Erythroblast (primary cell): ENCODE measurements at regions not wholly inside any gene's neighbourhood (a gene's known extent, or its start where the extent isn't known, plus 50 kb on each side); places are given as distances from the start of the nearest gene placed in this dataset.
A peak's percentile ranks its signal among the peaks of the same experiment; 100 is the strongest.

Experiments used
- DNase-seq, 2 experiments: peaks; one replicate each; lab custom pipeline; 2025; lab: John Stamatoyannopoulos, UW
- GATA1 ChIP-seq: IDR thresholded peaks from 2 replicates; pipeline ENCODE4 v1.6.1; 2011; ENCODE audit warnings: low read depth, mild to moderate bottlenecking, control low read depth, low read length, moderate library complexity
- POLR2A ChIP-seq: IDR thresholded peaks from 2 replicates; pipeline ENCODE4 v1.6.1; 2011; ENCODE audit warnings: mild to moderate bottlenecking, low read length

DNA sequence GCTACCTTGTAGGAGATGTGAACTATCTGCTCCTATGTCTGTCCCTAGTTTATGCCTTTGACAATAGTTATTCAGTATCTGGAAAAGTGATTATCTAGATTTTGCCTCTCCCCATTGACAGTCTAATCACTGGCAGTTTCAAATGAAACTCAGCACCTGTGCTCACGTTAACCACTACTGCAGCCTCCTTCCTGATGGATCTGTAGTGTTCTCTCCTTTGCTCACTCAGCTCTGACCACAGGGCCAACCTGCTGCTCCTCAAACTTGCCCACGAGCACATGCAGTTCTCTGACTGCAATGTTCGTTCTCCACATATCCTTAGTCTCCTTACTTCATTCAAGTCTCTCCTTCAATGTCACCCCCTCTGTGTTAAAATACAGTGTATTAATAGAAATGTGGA lies 230.1 kb downstream of the NHLRC3 start:
- no peak for DNase-seq
- no peak for TF ChIP-seq POLR2A
- TF ChIP-seq GATA1, result no peak

- no peak for TF ChIP-seq GATA1
- no peak for TF ChIP-seq POLR2A
Observed at GRCh38 chr13:39269004-39269403, 230.7 kb downstream of the NHLRC3 start.

GRCh38 chr13:39269411-39269810 lies 231.2 kb downstream of the NHLRC3 start:
- DNase-seq, result no peak
- no peak for TF ChIP-seq POLR2A
- no peak for TF ChIP-seq GATA1

More at GRCh38 chr13:39269004-39269403, 230.7 kb downstream of the NHLRC3 start:
- DNase-seq, result no peak

DNA sequence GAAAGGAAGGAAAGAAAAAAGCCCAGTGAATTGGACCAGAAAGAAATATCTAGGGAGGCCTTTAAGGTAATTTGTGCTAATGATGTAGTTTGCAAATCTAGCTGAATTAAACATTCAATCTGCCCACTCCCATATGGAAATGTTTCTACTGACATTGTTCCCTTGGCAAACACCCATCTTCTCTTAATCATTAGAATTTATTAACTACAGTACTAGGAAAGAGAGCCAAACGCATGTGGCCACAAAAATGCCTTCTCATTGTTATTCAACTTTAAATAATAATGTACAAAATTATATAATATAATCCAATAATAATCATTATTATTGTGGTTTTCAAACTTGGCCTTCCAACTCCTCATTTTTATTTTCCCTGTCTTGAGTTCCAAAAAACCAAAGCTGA lies 234.7 kb downstream of the NHLRC3 start:
- no peak for DNase-seq

GRCh38 chr13:39273953-39274738 lies 235.9 kb downstream of the NHLRC3 start:
- TF ChIP-seq GATA1, result no peak
- no peak for TF ChIP-seq POLR2A
- DNase-seq, result peak; percentile 25 to 28

More for the DNA sequence above, 234.7 kb downstream of the NHLRC3 start:
- TF ChIP-seq GATA1 (no peak), POLR2A (no peak)

DNA sequence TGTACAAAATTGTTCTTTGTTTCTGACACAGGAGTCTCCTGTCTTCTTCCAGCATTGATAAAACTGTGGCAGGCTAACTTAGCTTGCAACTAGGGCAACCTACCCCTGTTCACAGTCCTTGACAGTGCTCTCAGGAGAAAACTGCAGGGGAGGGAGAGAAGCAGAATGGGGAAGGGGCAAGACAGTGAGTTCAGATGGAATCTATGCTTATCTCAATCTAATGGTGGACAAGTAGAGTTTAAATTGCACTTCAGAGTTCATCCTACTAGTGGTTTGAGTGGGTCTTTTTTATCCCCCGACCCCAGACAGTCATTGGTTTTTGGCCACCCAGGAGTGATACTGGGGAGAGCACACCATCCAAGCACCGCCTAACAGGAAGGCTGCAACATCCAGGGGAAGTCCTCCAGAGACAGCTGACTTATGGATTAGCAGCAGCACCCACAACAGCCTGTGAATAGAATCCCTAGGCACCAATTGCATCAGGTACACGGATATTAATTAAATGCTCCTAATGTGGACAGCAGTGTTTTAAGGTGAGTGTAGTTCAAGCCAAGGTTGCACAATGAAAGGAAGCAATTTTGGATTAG lies 236.6 kb downstream of the NHLRC3 start:
- no peak for DNase-seq
- TF ChIP-seq POLR2A, result no peak
- no peak for TF ChIP-seq GATA1

- TF ChIP-seq GATA1 (no peak), POLR2A (no peak)
- no peak for DNase-seq
Observed at GRCh38 chr13:39279077-39279476, 240.8 kb downstream of the NHLRC3 start.

DNA sequence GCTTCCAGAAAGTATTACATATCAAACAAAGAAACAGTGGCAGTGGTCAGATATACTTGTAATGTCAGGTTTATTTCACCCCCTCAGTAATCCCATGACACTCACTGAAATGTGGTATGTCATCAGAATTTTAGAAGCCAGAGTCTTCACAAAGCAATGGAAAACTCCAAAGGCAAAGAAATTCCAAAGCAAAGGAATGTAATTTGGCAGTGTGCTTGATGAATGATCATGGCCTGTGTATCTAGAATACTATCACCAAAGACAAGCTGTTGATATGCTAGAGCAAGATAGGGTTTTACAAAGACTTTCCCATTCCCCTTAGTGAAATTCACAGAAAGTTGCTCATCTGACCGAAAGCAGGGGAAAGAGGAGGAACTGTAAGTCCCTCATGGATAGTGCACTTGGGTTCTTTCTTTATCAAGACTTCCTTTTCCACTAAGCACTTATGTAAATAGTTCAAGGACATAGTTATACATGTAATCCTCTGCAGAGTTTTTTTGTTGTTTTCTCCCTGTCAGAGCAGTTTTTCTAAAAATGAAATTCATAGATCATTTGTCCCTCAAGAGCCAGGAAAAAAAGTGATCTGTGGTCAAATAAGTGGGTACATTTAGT lies 243.4 kb downstream of the NHLRC3 start:
- peak in 1 of 2 experiments; percentile 6 for DNase-seq
- TF ChIP-seq GATA1, result no peak
- no peak for TF ChIP-seq POLR2A

GRCh38 chr13:39282400-39282972 lies 244.2 kb downstream of the NHLRC3 start:
- no peak for DNase-seq
- TF ChIP-seq GATA1, result no peak
- no peak for TF ChIP-seq POLR2A

GRCh38 chr13:39283072-39283471 lies 244.8 kb downstream of the NHLRC3 start:
- no peak for TF ChIP-seq GATA1
- no peak for TF ChIP-seq POLR2A
- DNase-seq, result no peak

GRCh38 chr13:39284801-39285388 lies 246.6 kb downstream of the NHLRC3 start:
- DNase-seq, result no peak
- TF ChIP-seq GATA1 (no peak), POLR2A (no peak)
